HG03095 (cell line): ENCODE measurements at regions not wholly inside any gene's neighbourhood (a gene's known extent, or its start where the extent isn't known, plus 50 kb on each side); places are given as distances from the start of the nearest gene placed in this dataset.

ENCODE experiments used
- ATAC-seq: cut with Tn5 transposase; IDR thresholded peaks from one replicate; pipeline ENCODE4 v1.9.1; 2021; ENCODE audit warnings: moderate library complexity; ENCODE audit not compliant: unreplicated experiment

DNA sequence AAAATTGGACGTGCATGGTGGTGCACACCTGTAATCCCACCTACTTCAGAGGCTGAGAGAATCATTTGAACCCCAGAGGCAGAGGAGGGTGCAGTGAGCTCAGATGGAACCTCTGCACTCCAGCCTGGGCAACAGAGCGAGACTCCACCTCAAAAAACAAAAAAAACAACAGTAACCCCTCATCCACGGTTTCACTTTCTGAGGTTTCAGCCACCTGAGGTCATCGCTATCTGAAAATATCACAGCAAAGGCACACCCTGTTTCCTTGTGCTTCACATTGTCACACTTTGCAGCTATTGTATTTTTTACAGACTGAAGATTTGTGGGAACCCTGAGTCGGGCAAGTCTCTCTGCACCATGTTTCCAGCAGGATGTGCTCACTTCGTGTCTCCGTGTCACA lies 54.1 kb upstream of the FOXQ1 start:
- no peak for ATAC-seq

DNA sequence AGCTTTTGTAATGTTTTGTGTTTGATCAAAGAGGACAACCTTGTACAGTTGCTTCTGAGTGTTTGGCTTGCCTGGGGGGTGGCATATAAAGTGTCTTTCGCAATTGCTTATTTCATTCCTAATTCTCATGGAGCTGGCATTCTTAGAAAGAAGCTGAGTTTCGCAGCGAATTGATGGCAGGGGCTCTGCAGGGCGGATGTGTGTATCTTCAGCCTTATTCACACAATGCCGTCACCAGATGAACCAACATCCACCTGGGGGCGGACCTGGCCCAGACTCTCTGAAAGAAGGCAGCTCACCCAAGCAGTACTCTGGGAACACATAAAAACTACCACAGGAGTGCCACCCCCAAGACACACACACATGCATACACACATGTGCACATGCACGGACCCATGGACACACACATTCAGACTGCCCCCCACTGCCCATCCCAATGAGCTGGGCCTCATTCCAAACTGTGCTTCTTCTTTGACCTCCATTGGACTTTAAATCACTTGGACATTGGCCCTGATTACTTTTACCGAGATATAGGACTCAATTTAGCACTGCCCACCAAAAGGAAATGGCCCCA lies 55.4 kb upstream of the FOXQ1 start:
- ATAC-seq = no peak

DNA sequence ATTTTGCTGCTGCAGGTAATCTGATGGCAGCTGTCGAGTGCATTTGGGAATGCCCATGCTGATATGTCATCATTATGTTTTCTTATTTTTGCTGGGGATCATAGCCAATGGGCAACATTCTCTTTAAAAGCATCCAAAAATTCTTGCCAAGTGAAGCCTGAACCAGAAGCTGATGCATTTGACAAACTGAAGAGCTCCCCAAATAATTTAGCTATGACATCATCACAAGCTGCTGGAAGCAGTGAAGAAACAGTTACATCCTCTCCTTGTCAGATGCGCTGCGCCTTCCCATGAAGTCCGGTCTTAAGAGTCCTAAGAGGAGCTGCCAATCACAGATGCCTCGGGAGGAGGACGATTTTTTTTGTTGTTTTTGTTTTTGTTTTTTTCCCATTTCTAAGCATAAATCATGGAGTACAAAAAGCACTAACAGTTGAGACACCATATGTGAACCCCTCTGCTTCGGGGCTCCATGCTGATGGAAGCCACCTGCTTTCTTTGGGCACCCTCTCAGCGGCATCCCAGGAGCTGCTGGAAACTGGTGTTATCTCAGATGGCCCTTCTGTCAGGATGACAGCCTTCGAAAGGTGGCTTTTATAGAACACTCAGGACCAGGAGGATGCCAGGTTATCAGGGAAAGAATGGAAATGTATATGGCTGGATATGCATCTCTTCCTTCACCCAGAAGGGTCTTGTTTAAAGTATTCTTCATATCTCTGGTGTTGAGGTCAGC lies 56.1 kb upstream of the FOXQ1 start:
- no peak for ATAC-seq

DNA sequence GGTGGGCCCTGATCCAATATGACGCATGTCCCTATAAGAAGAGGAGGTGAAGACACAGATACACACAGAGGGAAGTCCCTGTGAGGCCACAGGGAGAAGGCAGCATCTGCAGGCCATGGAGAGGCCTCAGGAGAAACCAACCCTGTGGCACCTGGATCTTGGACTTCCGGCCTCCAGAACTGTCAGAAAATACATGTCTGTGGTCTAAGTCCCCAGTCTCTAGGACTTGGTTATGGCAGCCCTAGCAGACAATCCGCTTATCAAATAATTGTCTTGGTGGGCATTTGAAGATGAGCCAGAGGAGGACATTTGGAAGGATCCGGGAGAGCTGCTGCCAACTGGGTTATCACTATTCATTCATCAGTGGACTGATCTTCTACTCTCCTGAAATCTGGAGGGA lies 57.6 kb upstream of the FOXQ1 start:
- ATAC-seq = no peak

DNA sequence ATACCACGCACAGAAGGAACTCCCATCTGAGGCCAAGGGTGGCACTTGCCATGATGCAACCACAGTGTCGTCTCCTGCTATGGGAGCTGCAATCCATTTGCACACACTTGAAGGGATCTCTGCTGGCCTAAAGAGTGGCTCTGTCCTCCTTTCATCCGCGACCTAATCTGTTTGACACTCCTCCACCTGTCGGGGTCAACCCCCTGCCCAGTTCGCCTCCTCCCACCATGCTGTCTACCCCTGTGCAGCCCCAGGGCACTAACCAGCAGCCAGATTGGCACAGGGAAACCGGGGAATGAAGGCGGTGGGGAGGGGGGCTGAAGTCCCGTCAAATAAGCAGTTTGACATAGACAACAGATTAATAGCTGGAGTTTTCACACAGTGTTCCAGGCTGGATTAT lies 58.1 kb upstream of the FOXQ1 start:
- ATAC-seq = no peak

DNA sequence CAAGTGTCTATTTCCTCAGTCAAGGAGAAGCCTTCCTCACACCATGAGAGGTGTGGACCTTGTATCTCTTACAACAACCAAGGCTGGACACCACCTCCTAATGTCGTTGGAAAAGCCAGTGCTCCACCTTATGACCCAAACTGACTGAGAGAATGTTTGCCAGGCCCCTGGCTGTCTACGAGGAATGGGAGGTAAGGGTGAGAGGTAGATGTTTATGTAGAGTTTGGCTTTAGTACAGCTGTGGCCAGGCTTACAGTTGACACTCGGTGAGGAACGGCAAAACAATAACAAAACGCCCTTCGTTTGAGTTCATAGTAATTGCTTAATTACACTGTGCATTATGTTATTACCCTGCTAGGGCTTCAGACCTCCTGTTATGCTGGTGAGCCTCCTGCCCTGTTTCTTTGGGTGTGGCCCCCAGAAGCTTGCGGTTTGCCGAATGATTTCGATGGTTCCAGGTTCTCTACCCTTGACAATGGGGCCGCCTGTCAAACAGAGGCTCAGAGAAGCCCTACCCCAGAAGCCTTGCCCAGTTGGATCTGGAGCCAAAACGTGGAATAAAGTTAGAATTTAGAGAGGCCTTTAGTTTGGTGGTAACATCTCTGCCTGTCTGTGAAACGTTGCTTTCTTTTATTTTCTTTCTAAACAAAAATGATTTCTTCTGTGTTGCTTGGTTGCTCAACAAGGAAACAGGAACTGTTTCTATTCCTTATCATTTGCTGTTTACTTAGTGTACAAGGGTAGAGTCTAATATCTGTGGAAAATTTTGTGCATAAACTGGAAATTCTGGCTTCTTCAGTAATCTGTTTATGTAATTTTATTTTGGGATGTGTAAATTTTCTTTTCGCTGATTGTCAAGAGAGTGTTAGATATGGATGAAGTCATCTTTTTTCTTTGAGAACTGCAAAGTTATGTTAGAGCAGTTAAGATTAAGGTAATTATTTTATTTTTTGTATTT lies 60.4 kb upstream of the FOXQ1 start:
- ATAC-seq = no peak

DNA sequence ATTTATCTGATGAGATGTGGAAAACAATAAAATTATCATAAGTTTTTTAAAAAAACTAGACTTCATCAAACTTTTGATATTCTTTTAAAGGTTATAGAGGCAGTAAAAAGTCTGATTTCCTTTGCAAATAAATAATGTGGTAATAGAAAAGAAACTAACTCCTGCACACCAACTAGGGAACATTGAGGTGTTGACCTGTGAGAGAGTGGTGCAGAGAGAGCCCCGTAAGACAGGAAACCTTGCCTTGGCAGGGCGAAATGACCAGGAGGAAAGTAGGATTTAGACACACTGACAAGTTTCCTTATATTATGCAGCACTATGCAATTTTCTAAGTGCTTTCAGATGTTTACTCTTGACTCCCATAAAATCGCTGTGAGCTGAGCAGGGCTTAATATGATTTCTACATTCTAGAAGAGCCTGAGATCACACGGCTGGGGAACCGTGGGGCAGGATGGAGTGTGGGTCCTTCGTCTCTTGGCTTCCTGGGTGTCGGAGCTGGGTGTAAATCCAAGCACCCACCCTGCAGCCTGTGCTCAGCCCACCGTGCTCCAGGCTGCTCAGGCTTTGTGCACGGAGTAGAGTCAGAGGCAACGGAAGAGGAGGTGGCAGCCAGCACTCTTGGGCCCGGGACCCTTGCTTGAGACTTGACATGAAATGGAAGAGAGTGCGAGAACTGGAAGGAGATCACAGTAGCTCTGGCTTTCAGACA lies 61.3 kb upstream of the FOXQ1 start:
- no peak for ATAC-seq

DNA sequence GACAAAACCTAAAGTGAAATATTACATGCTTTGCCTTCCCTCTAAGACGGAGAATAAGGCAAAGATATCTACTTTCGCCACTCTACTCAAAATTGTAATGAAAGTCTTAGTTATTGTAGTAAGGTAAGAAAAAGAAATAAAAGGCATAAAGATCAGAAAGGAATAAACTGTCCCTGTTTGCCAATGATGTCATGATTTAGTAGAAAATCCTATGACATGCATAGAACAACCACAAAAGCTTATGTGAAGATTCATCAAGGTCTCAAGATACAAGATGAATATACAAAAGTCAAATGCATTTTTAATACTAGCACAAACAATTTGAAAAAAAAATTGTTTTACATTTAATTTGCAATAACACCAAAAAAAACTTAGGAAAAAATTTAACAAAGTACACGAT lies 64.0 kb upstream of the FOXQ1 start:
- no peak for ATAC-seq

DNA sequence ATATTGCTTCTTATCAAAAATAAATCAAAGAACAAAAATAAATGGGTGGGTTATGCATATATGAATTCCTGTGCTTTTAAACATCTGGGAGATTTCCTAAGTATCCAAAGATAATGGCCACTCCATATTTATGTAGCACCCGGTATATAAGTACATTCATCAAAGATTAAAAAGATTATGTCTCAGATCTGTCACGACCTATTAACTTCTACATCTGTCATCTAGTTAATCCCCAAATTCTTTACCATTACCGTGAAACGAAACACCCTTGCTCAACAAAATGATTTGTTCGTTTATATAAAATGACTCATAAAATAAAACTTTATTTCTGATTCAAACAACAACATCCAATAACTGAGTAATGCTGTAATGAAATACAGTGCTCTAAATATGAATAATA lies 64.8 kb upstream of the FOXQ1 start:
- ATAC-seq = no peak

DNA sequence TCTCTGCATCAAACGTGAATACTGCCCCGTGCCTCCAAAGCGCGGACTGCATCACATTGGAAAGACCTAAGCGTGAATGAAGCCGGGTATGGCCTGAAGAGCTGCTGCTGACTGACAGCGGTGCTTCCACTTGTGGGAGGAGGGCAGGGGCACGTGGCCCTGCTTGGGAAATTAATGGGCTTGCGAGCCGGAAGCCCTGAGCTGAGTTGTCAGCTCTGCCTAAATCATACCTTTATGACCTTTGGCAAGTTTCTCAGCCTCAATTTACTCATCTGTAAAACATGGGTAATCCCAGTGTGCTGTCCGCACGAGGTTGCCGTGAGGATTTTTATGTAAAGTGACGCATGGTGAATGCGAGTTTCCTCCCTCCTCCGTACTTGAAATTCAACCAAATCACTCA lies 67.0 kb upstream of the FOXQ1 start:
- ATAC-seq = no peak

DNA sequence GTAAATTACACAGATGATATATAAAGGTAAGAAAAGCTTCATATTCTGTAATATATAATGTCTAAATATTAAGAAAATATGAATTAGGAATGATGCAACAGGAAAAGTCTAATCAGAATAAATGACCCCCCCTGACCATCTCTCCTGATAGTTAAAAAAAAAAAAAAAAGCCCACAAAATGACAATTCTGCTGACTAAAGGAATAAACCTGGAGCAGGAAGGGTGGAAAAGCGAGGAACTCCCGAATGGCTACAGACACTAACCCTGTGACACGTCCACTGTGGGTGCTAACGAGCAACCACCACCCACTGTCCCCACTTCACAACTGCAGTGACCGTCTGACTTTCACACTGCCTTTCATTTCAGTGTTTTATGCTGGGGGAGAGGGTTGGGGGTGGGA lies 67.6 kb upstream of the FOXQ1 start:
- ATAC-seq = no peak

DNA sequence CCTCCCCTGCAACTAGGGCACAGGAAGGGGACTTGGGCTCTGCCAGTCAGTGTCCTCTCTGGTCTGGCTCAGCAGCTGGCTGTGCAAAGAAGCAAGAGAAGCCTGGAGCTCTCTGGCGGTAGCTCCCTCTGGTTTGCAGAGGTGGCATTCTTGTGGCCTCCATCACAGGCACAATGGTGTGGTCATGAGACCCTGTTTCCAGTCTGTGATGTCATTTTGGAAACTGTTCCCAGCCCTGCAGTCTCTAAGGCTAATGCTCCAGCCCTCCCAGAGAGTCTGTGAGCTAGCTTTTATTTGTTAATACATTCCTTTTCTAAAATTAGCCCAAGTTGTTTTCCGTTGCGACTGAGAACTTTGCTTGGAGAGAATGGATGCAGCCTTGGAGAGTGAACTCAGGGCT lies 69.5 kb upstream of the FOXQ1 start:
- no peak for ATAC-seq

DNA sequence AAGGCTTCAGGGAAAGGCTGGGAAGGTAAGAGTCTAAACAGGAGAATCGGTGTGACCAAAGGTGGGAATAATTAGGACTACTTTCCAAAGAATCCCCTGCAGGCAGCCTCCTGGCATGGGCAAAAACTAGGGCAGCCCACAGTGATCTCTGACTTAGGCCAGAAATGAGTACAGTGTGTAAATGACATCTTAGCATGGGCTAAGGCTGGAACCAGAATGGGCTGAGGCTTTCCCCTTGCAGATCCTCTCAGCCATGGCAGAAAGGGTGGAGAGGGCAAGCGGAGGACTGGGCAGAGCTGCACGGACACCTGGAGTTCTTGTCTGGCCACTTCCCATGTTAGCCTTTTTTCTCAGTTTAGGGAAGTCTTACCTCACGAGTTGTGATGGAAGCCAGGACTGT lies 69.9 kb upstream of the FOXQ1 start:
- no peak for ATAC-seq

DNA sequence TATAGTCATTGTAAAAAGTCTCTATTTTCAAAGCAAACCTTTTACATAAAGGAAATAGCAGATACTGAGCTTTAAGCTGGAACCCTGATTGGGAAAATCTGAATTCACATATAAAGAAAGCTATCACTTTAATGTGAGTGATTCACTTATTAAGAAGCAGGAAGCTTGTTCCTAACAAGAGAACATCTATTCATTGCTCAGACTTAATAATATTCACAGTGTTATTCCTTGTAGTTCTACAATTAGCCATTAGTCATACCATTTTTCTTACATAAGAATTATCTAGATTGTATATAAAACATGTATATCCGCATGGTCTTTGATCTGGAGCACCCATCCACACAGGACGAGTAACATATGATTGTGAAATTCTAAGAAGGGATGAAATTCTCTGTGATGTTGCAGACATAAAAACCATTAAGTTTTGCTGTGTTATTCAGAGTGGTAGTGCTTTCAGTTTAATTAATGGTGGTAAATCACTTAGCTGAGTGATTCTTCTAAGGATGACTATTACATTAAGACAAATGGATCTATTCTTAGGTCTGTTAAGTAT lies 71.1 kb upstream of the FOXQ1 start:
- no peak for ATAC-seq

DNA sequence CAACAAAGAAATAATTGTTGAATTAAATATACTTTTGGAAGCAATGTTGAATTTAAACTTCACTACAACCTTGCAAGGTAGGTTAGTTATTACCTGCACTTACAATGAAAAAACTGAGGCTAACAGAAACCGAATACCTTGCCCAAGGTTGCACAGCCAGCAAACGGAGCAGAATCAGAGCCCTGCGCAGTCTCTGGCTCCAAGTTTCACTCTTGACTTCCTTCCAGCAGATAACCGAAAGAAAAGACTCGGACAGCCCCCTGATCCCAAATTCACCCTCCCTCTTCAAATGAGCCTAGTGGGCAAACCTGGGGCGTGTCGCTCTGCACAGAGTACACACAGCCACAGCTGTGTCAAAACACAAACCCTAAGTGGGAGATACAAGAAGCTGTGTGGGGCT lies 72.1 kb upstream of the FOXQ1 start:
- ATAC-seq = no peak

DNA sequence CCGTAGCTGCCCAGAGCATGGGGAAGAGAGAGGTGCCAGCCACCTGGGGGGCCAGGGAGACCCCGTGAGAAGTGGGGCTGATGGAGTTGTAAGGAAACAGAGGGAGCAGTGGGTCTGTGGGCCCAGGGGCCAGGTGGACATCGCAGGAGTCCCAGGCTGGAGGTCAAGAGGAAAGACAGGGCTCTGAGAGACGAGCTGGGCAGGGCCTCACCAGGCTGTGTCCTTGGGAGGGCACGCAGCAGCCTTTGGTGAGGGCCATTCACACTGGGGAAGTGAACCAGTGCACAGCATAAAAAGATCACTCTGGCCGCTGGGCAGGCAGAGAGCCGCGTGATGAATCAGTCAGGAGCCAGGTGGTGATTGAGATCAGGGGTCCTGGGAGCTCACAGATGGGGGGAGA lies 73.9 kb upstream of the FOXQ1 start:
- ATAC-seq = no peak

DNA sequence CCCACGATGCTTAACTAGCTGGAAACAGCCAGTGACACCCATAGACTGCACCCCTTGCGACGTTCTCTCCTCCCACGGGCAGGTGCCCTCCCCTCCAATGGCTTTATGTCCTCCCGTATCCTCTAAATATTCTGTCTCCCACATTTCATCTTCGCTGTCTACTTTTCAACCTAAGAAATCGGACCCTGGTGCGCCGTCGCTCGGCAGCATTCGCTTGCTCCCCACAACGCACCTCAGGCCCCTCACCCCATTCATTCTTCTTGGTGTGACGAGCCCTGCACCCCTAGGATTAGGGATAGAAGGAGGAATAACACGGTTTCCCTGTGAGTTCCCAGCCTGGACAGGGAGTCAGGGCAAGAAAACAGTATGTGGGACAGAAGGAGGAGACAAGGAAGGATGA lies 74.3 kb upstream of the FOXQ1 start:
- ATAC-seq = no peak

DNA sequence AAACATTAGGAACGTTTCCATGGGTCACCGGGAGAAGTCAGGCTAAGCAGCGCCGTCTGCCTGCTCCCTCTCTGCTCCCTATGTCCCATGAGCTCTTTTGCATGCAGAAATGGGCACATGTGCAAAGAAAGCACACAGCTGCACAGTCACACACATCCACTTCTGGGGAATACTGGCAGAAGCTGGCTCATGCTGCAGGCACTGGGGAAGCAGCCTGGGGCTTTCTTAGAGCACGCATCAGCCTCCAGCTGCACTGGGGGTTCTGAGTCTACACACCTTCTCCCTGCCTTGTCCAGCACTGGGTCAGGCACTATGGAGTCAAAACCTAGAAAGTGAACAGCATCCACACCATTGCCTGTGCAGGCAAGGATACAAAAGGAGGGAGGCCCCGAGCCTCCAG lies 76.1 kb upstream of the FOXQ1 start:
- ATAC-seq = no peak

DNA sequence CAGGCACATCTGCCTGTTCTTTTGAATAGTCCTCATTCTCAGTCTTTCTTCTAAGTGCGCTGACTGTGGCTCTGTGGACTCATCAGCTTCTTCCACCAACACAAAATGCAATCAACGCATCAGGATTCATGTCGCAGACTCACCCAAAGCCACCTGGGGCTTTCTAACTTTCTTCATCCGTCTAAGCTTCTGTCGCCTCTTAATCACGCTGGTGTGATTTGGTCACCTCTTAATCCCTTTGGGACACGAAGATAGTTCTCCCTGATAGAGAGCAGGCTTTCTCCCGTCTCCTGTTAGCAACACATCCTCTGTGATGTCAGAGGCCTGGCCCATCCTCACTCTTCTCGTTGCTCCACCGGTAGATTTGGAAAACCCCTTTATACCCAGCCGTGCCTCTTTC lies 78.0 kb upstream of the FOXQ1 start:
- no peak for ATAC-seq

DNA sequence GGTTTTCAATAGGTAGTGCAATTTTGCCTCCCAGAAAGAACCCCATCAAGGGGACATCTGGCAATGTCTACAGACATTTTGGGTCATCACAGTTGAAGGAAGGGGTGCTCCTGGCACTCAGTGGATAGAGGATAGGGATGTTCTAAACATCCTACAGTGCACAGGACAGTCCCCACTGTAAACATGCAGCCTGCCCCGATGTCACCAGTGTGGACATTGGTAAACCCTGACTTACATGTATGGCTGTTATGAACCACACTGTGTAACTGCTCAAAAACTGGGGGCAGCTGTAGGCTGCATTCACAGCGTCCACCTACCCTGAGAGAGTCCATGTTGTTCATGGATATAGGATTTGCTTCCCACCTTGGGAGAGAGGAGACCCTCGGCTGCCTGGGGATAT lies 79.3 kb upstream of the FOXQ1 start:
- ATAC-seq = no peak

DNA sequence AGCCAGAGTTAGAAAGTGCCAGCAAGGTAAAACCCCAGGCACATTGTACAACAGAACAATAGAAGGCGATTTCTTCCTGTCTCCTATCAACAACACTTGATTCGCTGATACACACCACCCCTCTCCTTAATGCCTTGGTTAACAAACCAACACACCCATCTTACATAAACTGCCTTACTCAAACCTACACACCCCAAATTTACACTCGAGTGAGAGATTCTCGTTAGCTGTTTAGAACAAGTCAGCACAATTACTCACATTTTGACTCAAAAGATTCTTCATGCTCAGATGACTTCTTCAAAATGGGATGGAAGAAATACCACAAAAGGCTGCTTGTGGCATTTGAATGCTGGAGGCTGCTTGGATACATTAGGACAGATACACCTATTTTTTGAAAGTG lies 80.0 kb upstream of the FOXQ1 start:
- ATAC-seq = no peak
